IMR-90 (cell line): ENCODE measurements at regions not wholly inside any gene's neighbourhood (a gene's known extent, or its start where the extent isn't known, plus 50 kb on each side); places are given as distances from the start of the nearest gene placed in this dataset.

ENCODE experiments used
- ATAC-seq: fragments of 200-7000 bp; cut with Tn5 transposase; 2 replicates; pipeline ENCODE4 v1.9.1; 2020; ENCODE audit warnings: low read depth, mild to moderate bottlenecking, moderate library complexity
- BruUV-seq: library from RNA; stranded (reverse); fragments of 400-500 nt; replicated peaks from 2 replicates; lab custom pipeline; 2021; lab: Mats Ljungman, UMichigan
- CTCF ChIA-PET: fragments of 300-600 bp; formaldehyde crosslinking; extraction: SDS; loops from one replicate; lab custom pipeline; 2021; ENCODE audit warnings: antibody characterized with exemption; lab: Yijun Ruan, JAX
- POLR2A ChIA-PET: fragments of 300-600 bp; sonication (Branson Sonifier 250); formaldehyde crosslinking; loops from one replicate; lab custom pipeline; 2022; ENCODE audit warnings: antibody characterized with exemption; ENCODE audit not compliant: unreplicated experiment; lab: Charles Lee
- DNase-seq: peaks from one replicate; pipeline ENCODE4 v3.0.0; 2013
- H2AFZ ChIP-seq: replicated peaks from 2 replicates; pipeline ENCODE3; 2013; ENCODE audit warnings: low read length, mild to moderate bottlenecking; ENCODE audit not compliant: poor library complexity
- H2AK5ac ChIP-seq: 2 replicates; pipeline ENCODE4 v1.6.1; 2013; ENCODE audit warnings: low read depth, low read length, inconsistent platforms
- H2AK9ac ChIP-seq: replicated peaks from 2 replicates; pipeline ENCODE3; 2013; ENCODE audit warnings: mild to moderate bottlenecking, low read depth, low read length, moderate library complexity; ENCODE audit not compliant: poor library complexity
- H2BK120ac ChIP-seq: 2 replicates; pipeline ENCODE4 v1.6.1; 2013; ENCODE audit warnings: low read depth, low read length, inconsistent platforms
- H2BK15ac ChIP-seq: 3 replicates; pipeline ENCODE4 v1.6.1; 2013; ENCODE audit warnings: low read depth, low read length, inconsistent platforms
- H2BK20ac ChIP-seq: 2 replicates; pipeline ENCODE4 v1.6.1; 2013; ENCODE audit warnings: low read depth, mild to moderate bottlenecking, inconsistent platforms, low read length, moderate library complexity
- H2BK5ac ChIP-seq: 2 replicates; pipeline ENCODE4 v1.6.1; 2013; ENCODE audit warnings: mild to moderate bottlenecking, low read depth, low read length, inconsistent platforms; ENCODE audit not compliant: poor library complexity, severe bottlenecking
- H3K14ac ChIP-seq: replicated peaks from 2 replicates; pipeline ENCODE4 v1.6.1; 2013; ENCODE audit warnings: low read depth, low read length, inconsistent platforms
- H3K18ac ChIP-seq: 2 replicates; pipeline ENCODE4 v1.6.1; 2013; ENCODE audit warnings: low read depth, low read length, control low read depth
- H3K23ac ChIP-seq: 2 replicates; pipeline ENCODE4 v1.6.1; 2013; ENCODE audit warnings: low read depth, low read length, inconsistent platforms
- H3K27ac ChIP-seq: 2 replicates; pipeline ENCODE4 v1.5.1; 2013; ENCODE audit warnings: mild to moderate bottlenecking, control low read depth, low read length; ENCODE audit not compliant: insufficient read depth
- H3K27me3 ChIP-seq: 2 replicates; pipeline ENCODE4 v1.6.1; 2013; ENCODE audit warnings: low read length; ENCODE audit not compliant: control insufficient read depth, insufficient read depth
- H3K36me3 ChIP-seq: 2 replicates; pipeline ENCODE4 v1.6.1; 2013; ENCODE audit warnings: low read length, mixed read lengths; ENCODE audit not compliant: control insufficient read depth, insufficient read depth
- H3K4ac ChIP-seq: 2 replicates; pipeline ENCODE4 v1.6.1; 2013; ENCODE audit warnings: low read depth, low read length, inconsistent platforms
- H3K4me1 ChIP-seq: 2 replicates; pipeline ENCODE4 v1.6.1; 2013; ENCODE audit warnings: low read length, mixed read lengths; ENCODE audit not compliant: control insufficient read depth, insufficient read depth
- H3K4me2 ChIP-seq: 2 replicates; pipeline ENCODE4 v1.6.1; 2013; ENCODE audit warnings: low read depth, mild to moderate bottlenecking, control low read depth, low read length, moderate library complexity
- H3K4me3 ChIP-seq: 2 replicates; pipeline ENCODE4 v1.5.1; 2013; ENCODE audit warnings: low read depth, mild to moderate bottlenecking, control low read depth, low read length, moderate library complexity; ENCODE audit not compliant: insufficient read depth
- H3K56ac ChIP-seq: 2 replicates; pipeline ENCODE4 v1.6.1; 2013; ENCODE audit warnings: low read length, inconsistent platforms; ENCODE audit not compliant: insufficient read depth; ENCODE audit errors: extremely low read depth
- H3K79me1 ChIP-seq, 2 experiments: 2 replicates each; pipeline ENCODE4 v1.6.1; 2013; ENCODE audit warnings: low read length in 2 of 2, inconsistent platforms in 1 of 2, low read depth in 1 of 2
- H3K9ac ChIP-seq: 2 replicates; pipeline ENCODE4 v1.6.1; 2013; ENCODE audit warnings: low read depth, low read length, control low read depth
- H3K9me1 ChIP-seq: 2 replicates; pipeline ENCODE4 v1.6.1; 2013; ENCODE audit warnings: low read length, inconsistent platforms; ENCODE audit not compliant: insufficient read depth
- H3K9me3 ChIP-seq: 2 replicates; pipeline ENCODE4 v1.6.1; 2013; ENCODE audit warnings: low read length; ENCODE audit not compliant: control insufficient read depth, insufficient read depth
- H4K20me1 ChIP-seq: 2 replicates; pipeline ENCODE4 v1.6.1; 2013; ENCODE audit warnings: low read length, inconsistent platforms; ENCODE audit not compliant: insufficient read depth
- H4K5ac ChIP-seq: 2 replicates; pipeline ENCODE4 v1.6.1; 2013; ENCODE audit warnings: mild to moderate bottlenecking, low read depth, low read length, control low read depth
- H4K8ac ChIP-seq, 2 experiments: 2 replicates each; pipeline ENCODE4 v1.6.1; 2013; ENCODE audit warnings: low read depth in 2 of 2, low read length in 2 of 2, control low read depth in 1 of 2, inconsistent platforms in 1 of 2
- H4K91ac ChIP-seq: 2 replicates; pipeline ENCODE4 v1.6.1; 2013; ENCODE audit warnings: low read depth, low read length, inconsistent platforms; ENCODE audit not compliant: insufficient read depth
- CEBPB ChIP-seq: IDR thresholded peaks from 2 replicates; pipeline ENCODE4 v1.6.1; 2012; ENCODE audit warnings: low read depth, low read length, improper control_type of control experiment
- CHD1 ChIP-seq: IDR thresholded peaks from 2 replicates; pipeline ENCODE4 v1.6.1; 2012; ENCODE audit warnings: low read depth, low read length, improper control_type of control experiment
- MAFK ChIP-seq: IDR thresholded peaks from 2 replicates; pipeline ENCODE4 v1.6.1; 2012; ENCODE audit warnings: low read depth, low read length, improper control_type of control experiment
- MAZ ChIP-seq: IDR thresholded peaks from 2 replicates; pipeline ENCODE4 v1.6.1; 2012; ENCODE audit warnings: low read depth, mild to moderate bottlenecking, low read length, improper control_type of control experiment, moderate library complexity, borderline replicate concordance
- NFE2L2 ChIP-seq: fragments of 150-350 bp; IDR thresholded peaks from 2 replicates; pipeline ENCODE4 v1.6.1; 2016; ENCODE audit warnings: low read depth, mild to moderate bottlenecking, low read length
- RAD21 ChIP-seq: IDR thresholded peaks from 2 replicates; pipeline ENCODE4 v1.6.1; 2012; ENCODE audit warnings: low read length, improper control_type of control experiment
- SMC3 ChIP-seq: fragments of 150-350 bp; IDR thresholded peaks from 2 replicates; pipeline ENCODE4 v1.6.1; 2016; ENCODE audit warnings: low read depth, mild to moderate bottlenecking, antibody characterized with exemption, low read length, moderate library complexity
- WGBS, 2 experiments: methylation state at CpG; one replicate each; pipeline versions ENCODE4 v1.1.5 to v1.1.7; 2013; ENCODE audit warnings: missing lambda C conversion rate in 2 of 2; ENCODE audit not compliant: insufficient read length in 1 of 2; ENCODE audit errors: extremely low coverage in 2 of 2; 5-methylcytosine and 5-hydroxymethylcytosine counted together
- dilution Hi-C: fragments of 300-500 bp; cut with HindIII; formaldehyde crosslinking; loops from one replicate; pipeline ENCODE4 v1.14.3; 2018; ENCODE audit warnings: low sequenced_read_pairs; ENCODE audit not compliant: unreplicated experiment
- in situ Hi-C: fragments of 300-500 bp; cut with MboI; formaldehyde crosslinking; loops from 3 replicates; pipeline ENCODE4 v1.14.3; 2019; ENCODE audit warnings: low sequenced_read_pairs, inconsistent platforms, mixed read lengths
- intact Hi-C: fragments of 100-400 bp; cut with micrococcal nuclease; formaldehyde crosslinking; loops from 2 replicates; pipeline ENCODE4 v1.10.0; 2022
- TF ChIP-seq, protein P1 (sequence below): fragments of 150-350 bp; IDR thresholded peaks from 2 replicates; pipeline ENCODE4 v1.6.1; 2017; ENCODE audit warnings: mild to moderate bottlenecking, antibody characterized with exemption, low read length, low read depth
- TF ChIP-seq, protein P2 (sequence below): fragments of 150-350 bp; IDR thresholded peaks from 2 replicates; pipeline ENCODE4 v1.6.1; 2016; ENCODE audit warnings: low read depth, mild to moderate bottlenecking, low read length, moderate library complexity, borderline replicate concordance

DNA sequence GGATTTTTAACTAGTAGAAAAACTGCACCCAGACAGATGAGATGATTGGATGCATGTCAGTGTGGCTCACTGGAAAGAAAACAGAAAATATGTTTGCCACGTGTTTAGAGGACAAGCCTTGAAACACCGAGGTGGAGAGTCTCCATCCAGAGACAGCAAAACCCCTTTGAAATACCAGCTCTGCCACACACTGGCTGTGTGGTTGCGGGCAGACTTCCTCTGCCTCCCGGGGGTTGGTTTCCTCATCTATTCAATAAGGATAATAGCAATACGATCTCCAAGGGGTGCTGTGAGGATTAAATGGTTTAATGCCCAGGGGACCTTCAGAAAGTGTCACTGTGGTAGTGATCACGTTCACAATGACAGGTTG is 67.2 kb upstream of the PARP1 start:
- Histone ChIP-seq H4K8ac (no peak overlapping the region), H3K27me3 (peaks cover 19% of the 10 kb centered on the region), H3K4ac (no peak overlapping the region), H2BK5ac (no peak overlapping the region), H2AK9ac (no peak overlapping the region), H3K4me2 (no peak overlapping the region), H4K5ac (no peak overlapping the region), H4K20me1 (no peaks in the 10 kb centered on the region), H3K36me3 (no peaks in the 10 kb centered on the region), H3K4me1 (peaks cover 3% of the 10 kb centered on the region; the same call in 1 of the 2 replicates), H3K56ac (no peak overlapping the region), H3K9ac (no peak overlapping the region), H3K18ac (no peak overlapping the region), H2BK120ac (no peak overlapping the region), H2BK15ac (no peak overlapping the region), H2BK20ac (no peak overlapping the region), H3K14ac (no peak overlapping the region), H4K91ac (no peak overlapping the region), H2AFZ (no peak overlapping the region), H3K4me3 (no peak overlapping the region), H3K27ac (no peak overlapping the region), H3K9me3 (no peaks in the 10 kb centered on the region), H3K79me1 (no peaks in the 10 kb centered on the region), H3K23ac (no peak overlapping the region), H3K9me1 (no peaks in the 10 kb centered on the region), H2AK5ac (no peak overlapping the region)
- BruUV-seq, result no TSS peak
- ATAC-seq, result no peak
- no CpG with 5 or more reads among the region's 6 CpGs for WGBS, 2 experiments
- in situ Hi-C loops (no loop called here), dilution Hi-C loops (no loop called here), intact Hi-C loops (no loop called here)
- TF ChIP-seq, protein P1, sequence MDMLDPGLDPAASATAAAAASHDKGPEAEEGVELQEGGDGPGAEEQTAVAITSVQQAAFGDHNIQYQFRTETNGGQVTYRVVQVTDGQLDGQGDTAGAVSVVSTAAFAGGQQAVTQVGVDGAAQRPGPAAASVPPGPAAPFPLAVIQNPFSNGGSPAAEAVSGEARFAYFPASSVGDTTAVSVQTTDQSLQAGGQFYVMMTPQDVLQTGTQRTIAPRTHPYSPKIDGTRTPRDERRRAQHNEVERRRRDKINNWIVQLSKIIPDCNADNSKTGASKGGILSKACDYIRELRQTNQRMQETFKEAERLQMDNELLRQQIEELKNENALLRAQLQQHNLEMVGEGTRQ, result no peak
- TF ChIP-seq NFE2L2 (no peak), RAD21 (no peak), CHD1 (no peak), MAZ (no peak), CEBPB (no peak), SMC3 (no peak), MAFK (no peak)
- TF ChIP-seq, protein P2, sequence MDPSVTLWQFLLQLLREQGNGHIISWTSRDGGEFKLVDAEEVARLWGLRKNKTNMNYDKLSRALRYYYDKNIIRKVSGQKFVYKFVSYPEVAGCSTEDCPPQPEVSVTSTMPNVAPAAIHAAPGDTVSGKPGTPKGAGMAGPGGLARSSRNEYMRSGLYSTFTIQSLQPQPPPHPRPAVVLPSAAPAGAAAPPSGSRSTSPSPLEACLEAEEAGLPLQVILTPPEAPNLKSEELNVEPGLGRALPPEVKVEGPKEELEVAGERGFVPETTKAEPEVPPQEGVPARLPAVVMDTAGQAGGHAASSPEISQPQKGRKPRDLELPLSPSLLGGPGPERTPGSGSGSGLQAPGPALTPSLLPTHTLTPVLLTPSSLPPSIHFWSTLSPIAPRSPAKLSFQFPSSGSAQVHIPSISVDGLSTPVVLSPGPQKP, result no peak
- POLR2A ChIA-PET, result no interaction called here
- DNase-seq, result no peak
- CTCF ChIA-PET, result no interaction called here
